Transverse colon (tissue), 4 donors: ENCODE measurements at regions not wholly inside any gene's neighbourhood (a gene's known extent, or its start where the extent isn't known, plus 50 kb on each side); places are given as distances from the start of the nearest gene placed in this dataset.

Source experiments
- DNase-seq: peaks from one replicate; pipeline ENCODE4 v3.0.0-alpha.2; 2019
- H3K27ac ChIP-seq, 4 donors: fragments of 200-600 bp; sonication (generic); 2 replicates each; pipeline ENCODE4 v1.5.1; 2016 to 2018; ENCODE audit warnings: inconsistent platforms in 4 of 4
- H3K27me3 ChIP-seq: fragments of 200-600 bp; sonication (generic); 2 replicates; pipeline ENCODE4 v1.5.1; 2017; ENCODE audit warnings: inconsistent platforms
- H3K36me3 ChIP-seq, 4 donors: fragments of 200-600 bp; sonication (generic); 2 replicates each; pipeline ENCODE4 v1.5.1; 2017 to 2019; ENCODE audit warnings: inconsistent platforms in 4 of 4
- H3K4me1 ChIP-seq, 4 donors: fragments of 200-600 bp; sonication (generic); 2 replicates each; pipeline ENCODE4 v1.5.1; 2017 to 2020; ENCODE audit warnings: inconsistent platforms in 4 of 4
- H3K4me3 ChIP-seq, 4 donors: fragments of 200-600 bp; sonication (generic); 1 replicate in 1 of 4; 2 replicates in 3 of 4; pipeline versions ENCODE4 v1.5.1 to v1.6.1; 2017 to 2019; ENCODE audit warnings: inconsistent platforms in 4 of 4
- H3K9me3 ChIP-seq, 2 donors: fragments of 200-600 bp; sonication (generic); 2 replicates each; pipeline ENCODE4 v1.5.1; 2017 to 2019; ENCODE audit warnings: inconsistent platforms in 2 of 2
- EP300 ChIP-seq: sonication (generic); formaldehyde crosslinking; IDR thresholded peaks from one replicate; pipeline ENCODE4 v1.6.1; 2017; ENCODE audit warnings: antibody characterized with exemption, low read depth
- POLR2A ChIP-seq: fragments of 450-650 bp; IDR thresholded peaks from one replicate; pipeline ENCODE4 v1.6.1; 2016; ENCODE audit warnings: antibody characterized with exemption, mild to moderate bottlenecking, moderate library complexity
- POLR2AphosphoS5 ChIP-seq, 3 donors: sonication (generic); formaldehyde crosslinking; IDR thresholded peaks; one replicate each; pipeline ENCODE4 v1.6.1; 2016; ENCODE audit warnings: antibody characterized with exemption in 3 of 3
- WGBS, 2 donors: methylation state at CpG; one replicate each; pipeline ENCODE4 v1.1.5; 2018; ENCODE audit warnings: low coverage in 1 of 2; 5-methylcytosine and 5-hydroxymethylcytosine counted together
- in situ Hi-C, 4 donors: fragments of 200-750 bp; cut with MboI; loops; one replicate each; pipeline versions ENCODE4 v1.15.0 to v1.15.1; 2017; ENCODE audit warnings: low sequenced_read_pairs in 3 of 4, low pct_ligation_motif_present in 1 of 4, low pct_unique_long_range_greater_than_20kb in 1 of 4
- intact Hi-C: fragments of 100-400 bp; cut with DNase I; formaldehyde crosslinking; loops from one replicate; pipeline ENCODE4 v1.15.1; 2023; ENCODE audit warnings: low total_unique reads
- TF ChIP-seq, protein P1 (sequence below), 5 experiments: fragments of 200-600 bp in 3 of 5; fragments of 450-650 bp in 2 of 5; sonication (generic) in 3 of 5; IDR thresholded peaks; 1 replicate in 2 of 5; 2 replicates in 3 of 5; pipeline ENCODE4 v1.5.1; 2016 to 2017; ENCODE audit warnings: antibody characterized with exemption in 5 of 5, inconsistent platforms in 3 of 5, mild to moderate bottlenecking in 2 of 5, moderate library complexity in 1 of 5

GRCh38 chr11:127236776-127237175, 236.2 kb upstream of the KIRREL3 start:
- TF ChIP-seq, protein P1, sequence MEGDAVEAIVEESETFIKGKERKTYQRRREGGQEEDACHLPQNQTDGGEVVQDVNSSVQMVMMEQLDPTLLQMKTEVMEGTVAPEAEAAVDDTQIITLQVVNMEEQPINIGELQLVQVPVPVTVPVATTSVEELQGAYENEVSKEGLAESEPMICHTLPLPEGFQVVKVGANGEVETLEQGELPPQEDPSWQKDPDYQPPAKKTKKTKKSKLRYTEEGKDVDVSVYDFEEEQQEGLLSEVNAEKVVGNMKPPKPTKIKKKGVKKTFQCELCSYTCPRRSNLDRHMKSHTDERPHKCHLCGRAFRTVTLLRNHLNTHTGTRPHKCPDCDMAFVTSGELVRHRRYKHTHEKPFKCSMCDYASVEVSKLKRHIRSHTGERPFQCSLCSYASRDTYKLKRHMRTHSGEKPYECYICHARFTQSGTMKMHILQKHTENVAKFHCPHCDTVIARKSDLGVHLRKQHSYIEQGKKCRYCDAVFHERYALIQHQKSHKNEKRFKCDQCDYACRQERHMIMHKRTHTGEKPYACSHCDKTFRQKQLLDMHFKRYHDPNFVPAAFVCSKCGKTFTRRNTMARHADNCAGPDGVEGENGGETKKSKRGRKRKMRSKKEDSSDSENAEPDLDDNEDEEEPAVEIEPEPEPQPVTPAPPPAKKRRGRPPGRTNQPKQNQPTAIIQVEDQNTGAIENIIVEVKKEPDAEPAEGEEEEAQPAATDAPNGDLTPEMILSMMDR (IDR thresholded peaks at IDR 0.05), result no peak
- no peak for TF ChIP-seq POLR2A
- no peak for TF ChIP-seq POLR2AphosphoS5 (IDR thresholded peaks at IDR 0.05)
- TF ChIP-seq EP300, result no peak
- no peaks in the 10 kb centered on the region for H3K27me3 ChIP-seq
- 95% methylated on average over 1 of the region's 1 CpG; no CpG with 5 or more reads in 1 of the 2 donors for WGBS, 2 donors
- no peaks in the 10 kb centered on the region for H3K4me1 ChIP-seq
- H3K4me3 ChIP-seq, result no peak overlapping the region
- in situ Hi-C loops (no loop called here), intact Hi-C loops (no loop called here)
- DNase-seq, result no peak
- no peaks in the 10 kb centered on the region for H3K9me3 ChIP-seq
- H3K36me3 ChIP-seq, result no peaks in the 10 kb centered on the region
- H3K27ac ChIP-seq, result no peak overlapping the region

DNA sequence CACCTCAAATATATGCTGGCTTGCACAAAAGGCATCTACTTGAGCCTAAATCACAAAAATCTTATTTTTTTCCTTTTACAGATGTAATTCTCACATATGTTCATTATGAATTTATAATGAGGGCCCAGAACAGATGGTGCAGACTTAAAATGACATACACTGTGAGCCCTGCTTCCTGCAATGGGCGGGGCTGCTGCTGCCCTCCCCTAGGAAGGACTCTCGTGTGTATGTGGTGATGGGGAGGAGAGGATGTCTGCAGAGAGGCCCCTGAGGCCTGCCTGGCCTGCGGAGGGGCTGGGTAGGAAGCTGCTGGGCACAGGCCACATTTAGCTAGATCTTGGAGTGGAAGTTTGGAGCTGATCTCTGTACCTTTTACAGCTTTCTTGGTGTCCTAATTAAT, 233.4 kb upstream of the KIRREL3 start:
- WGBS, 2 donors, result 43% methylated on average over 3 of the region's 3 CpGs; no CpG with 5 or more reads in 1 of the 2 donors
- H3K4me1 ChIP-seq, result no peaks in the 10 kb centered on the region
- H3K27me3 ChIP-seq, result no peaks in the 10 kb centered on the region
- H3K4me3 ChIP-seq, result no peak overlapping the region
- DNase-seq, result no peak
- no peaks in the 10 kb centered on the region for H3K36me3 ChIP-seq
- intact Hi-C loops (no loop called here), in situ Hi-C loops (no loop called here)
- H3K9me3 ChIP-seq, result no peaks in the 10 kb centered on the region
- TF ChIP-seq, protein P1 (IDR thresholded peaks at IDR 0.05), result no peak
- no peak for TF ChIP-seq POLR2A
- no peak for TF ChIP-seq EP300
- TF ChIP-seq POLR2AphosphoS5 (IDR thresholded peaks at IDR 0.05), result no peak
- H3K27ac ChIP-seq, result no peak overlapping the region

- no peak overlapping the region for H3K27ac ChIP-seq
- DNase-seq, result no peak
- in situ Hi-C loops (no loop called here), intact Hi-C loops (no loop called here)
- H3K9me3 ChIP-seq, result no peaks in the 10 kb centered on the region
- no peak overlapping the region for H3K4me3 ChIP-seq
- no peaks in the 10 kb centered on the region for H3K4me1 ChIP-seq
- WGBS, 2 donors, result 75 to 88% methylated on average over 3 of the region's 3 CpGs
- no peaks in the 10 kb centered on the region for H3K27me3 ChIP-seq
- H3K36me3 ChIP-seq, result no peaks in the 10 kb centered on the region
- TF ChIP-seq POLR2AphosphoS5 (IDR thresholded peaks at IDR 0.05) (no peak), EP300 (no peak), POLR2A (no peak)
- TF ChIP-seq, protein P1 (IDR thresholded peaks at IDR 0.05), result no peak
Measured at GRCh38 chr11:127230392-127230791, 229.8 kb upstream of the KIRREL3 start.

DNA sequence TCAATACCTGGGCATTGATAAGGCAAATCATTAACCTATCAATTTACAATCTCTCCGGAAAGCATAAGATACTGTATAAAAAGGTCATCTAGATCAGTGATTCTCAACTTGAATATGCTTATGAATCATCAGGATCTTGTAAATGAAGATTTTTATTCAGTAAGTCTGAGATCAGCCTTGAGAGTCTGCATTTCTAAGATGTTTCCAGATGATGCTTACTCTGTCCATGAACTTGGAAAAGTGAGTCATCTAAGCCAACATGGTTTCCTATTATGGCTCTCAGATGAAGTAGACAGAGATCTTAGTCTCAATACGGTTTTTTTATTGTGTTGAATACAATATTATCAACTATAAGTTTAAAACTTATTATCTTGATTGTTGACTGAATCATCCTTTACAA, 226.4 kb upstream of the KIRREL3 start:
- no peaks in the 10 kb centered on the region for H3K27me3 ChIP-seq

More for the DNA sequence above, 226.4 kb upstream of the KIRREL3 start:
- in situ Hi-C loops, result no loop called here
- WGBS, 2 donors, result 62 to 67% methylated on average over 2 of the region's 2 CpGs
- Histone ChIP-seq H3K4me3 (no peak overlapping the region), H3K36me3 (no peaks in the 10 kb centered on the region), H3K27ac (no peak overlapping the region), H3K4me1 (no peaks in the 10 kb centered on the region), H3K9me3 (no peaks in the 10 kb centered on the region)
- no peak for DNase-seq
- no peak for TF ChIP-seq EP300
- no peak for TF ChIP-seq POLR2A
- TF ChIP-seq, protein P1 (IDR thresholded peaks at IDR 0.05), result no peak
- no peak for TF ChIP-seq POLR2AphosphoS5 (IDR thresholded peaks at IDR 0.05)
- intact Hi-C loops, result no loop called here
